ENCODE measurements at regions not wholly inside any gene's neighbourhood (a gene's known extent, or its start where the extent isn't known, plus 50 kb on each side); places are given as distances from the start of the nearest gene placed in this dataset.
A peak's percentile ranks its signal among the peaks of the same experiment; 100 is the strongest.

DNA sequence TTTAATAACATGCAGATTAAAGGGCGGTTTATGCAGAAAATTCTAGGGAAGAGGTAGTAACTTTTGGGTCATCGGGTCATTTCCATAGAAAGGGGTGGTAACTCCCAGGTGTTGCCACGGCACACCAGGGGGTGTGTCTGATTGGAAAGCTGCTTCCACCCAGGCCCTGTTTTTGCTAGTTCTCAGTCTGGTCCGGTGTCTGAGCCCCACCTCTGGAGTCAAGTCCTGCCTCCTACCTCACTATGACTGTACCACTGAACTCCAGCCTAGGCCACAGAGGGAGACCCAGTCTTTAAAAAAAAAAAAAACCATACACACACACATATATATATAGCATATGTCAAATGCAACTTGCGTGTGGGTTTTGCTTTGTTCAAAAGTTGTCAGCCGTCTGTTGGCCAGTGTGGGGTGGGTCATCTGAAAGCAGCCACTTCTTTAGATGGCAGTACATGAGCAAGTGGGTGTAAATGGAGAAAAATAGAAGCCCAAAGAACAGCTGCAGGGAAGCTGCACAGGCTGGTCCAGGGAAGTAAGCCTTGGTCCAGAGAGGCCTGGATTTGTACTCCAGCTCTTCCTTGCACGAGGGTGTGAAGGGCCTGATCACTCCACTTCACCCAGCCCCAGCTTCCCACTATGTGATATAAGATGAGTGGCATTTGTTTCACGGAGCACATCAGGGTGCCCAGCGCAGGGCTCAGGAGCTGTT, 110.7 kb upstream of the SPRY4 start:
- no peak for TF ChIP-seq TEAD4 (IDR thresholded peaks at IDR 0.05)
- TF ChIP-seq CEBPB (IDR thresholded peaks at IDR 0.05): peak; percentile 20; the same call in 1 of the 2 replicates

DNA sequence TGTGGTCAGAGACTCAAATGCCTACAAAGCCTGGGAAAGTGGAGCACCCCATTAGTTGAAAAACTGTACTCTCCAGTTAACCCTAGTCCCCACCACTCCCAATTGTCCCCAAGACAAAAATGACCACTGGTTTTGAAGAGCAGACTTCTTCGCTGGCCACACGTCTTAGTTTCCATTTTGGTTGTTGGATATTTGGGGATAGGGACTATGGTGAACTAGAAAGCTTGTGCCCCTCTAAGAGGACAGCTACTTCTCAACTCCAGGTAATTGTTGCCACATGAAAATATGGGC, 109.4 kb upstream of the SPRY4 start:
- no peak for TF ChIP-seq YY1 (IDR thresholded peaks at IDR 0.05; ENCODE audit: low read depth)
- TF ChIP-seq, protein P1, sequence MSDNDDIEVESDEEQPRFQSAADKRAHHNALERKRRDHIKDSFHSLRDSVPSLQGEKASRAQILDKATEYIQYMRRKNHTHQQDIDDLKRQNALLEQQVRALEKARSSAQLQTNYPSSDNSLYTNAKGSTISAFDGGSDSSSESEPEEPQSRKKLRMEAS (IDR thresholded peaks at IDR 0.05): no peak
- no peak for TF ChIP-seq FOXM1 (IDR thresholded peaks at IDR 0.05; ENCODE audit: borderline replicate concordance, low read depth)

GRCh38 chr5:142433526-142434321, 108.9 kb upstream of the SPRY4 start:
- peak; percentile 4; the same call in 1 of the 2 replicates for TF ChIP-seq RAD21 (IDR thresholded peaks at IDR 0.05; ENCODE audit: low read depth)
- no peak for TF ChIP-seq REST (IDR thresholded peaks at IDR 0.05; ENCODE audit: low read depth)
- TF ChIP-seq, protein P1 (IDR thresholded peaks at IDR 0.05): no peak
- TF ChIP-seq EP300 (IDR thresholded peaks at IDR 0.05; ENCODE audit: borderline replicate concordance): peak; percentile 88
- TF ChIP-seq FOXM1 (IDR thresholded peaks at IDR 0.05; ENCODE audit: borderline replicate concordance, low read depth): peak; percentile 86
- TF ChIP-seq TAF1 (IDR thresholded peaks at IDR 0.05; ENCODE audit: low read depth): no peak
- TF ChIP-seq EGR1 (IDR thresholded peaks at IDR 0.05): no peak
- no peak for TF ChIP-seq YY1 (IDR thresholded peaks at IDR 0.05; ENCODE audit: low read depth)
- TF ChIP-seq USF1 (IDR thresholded peaks at IDR 0.05): no peak
- TF ChIP-seq TCF12 (IDR thresholded peaks at IDR 0.05; ENCODE audit: low read depth): peak; percentile 88
- no peak for TF ChIP-seq CEBPB (IDR thresholded peaks at IDR 0.05)
- TF ChIP-seq CREB1 (IDR thresholded peaks at IDR 0.05; ENCODE audit: low read depth): no peak
- no peak for TF ChIP-seq ZBTB7A (IDR thresholded peaks at IDR 0.05; ENCODE audit: low read depth)
- TF ChIP-seq NFIC (IDR thresholded peaks at IDR 0.05): peak; percentile 72
- peak; percentile 54; the same call in 1 of the 2 replicates for TF ChIP-seq TEAD4 (IDR thresholded peaks at IDR 0.05)

GRCh38 chr5:142432961-142433360, 108.1 kb upstream of the SPRY4 start:
- TF ChIP-seq REST (IDR thresholded peaks at IDR 0.05; ENCODE audit: low read depth) (peak; percentile 54), CREB1 (IDR thresholded peaks at IDR 0.05; ENCODE audit: low read depth) (no peak)

GRCh38 chr5:142432369-142432863, 107.6 kb upstream of the SPRY4 start:
- peak; percentile 8; the same call in 1 of the 2 replicates for TF ChIP-seq RAD21 (IDR thresholded peaks at IDR 0.05; ENCODE audit: low read depth)
- TF ChIP-seq, protein P1 (IDR thresholded peaks at IDR 0.05): peak; percentile 60
- no peak for TF ChIP-seq USF1 (IDR thresholded peaks at IDR 0.05)
- TF ChIP-seq TEAD4 (IDR thresholded peaks at IDR 0.05): peak; percentile 78
- TF ChIP-seq TAF1 (IDR thresholded peaks at IDR 0.05; ENCODE audit: low read depth): no peak
- peak; percentile 96 for TF ChIP-seq NFIC (IDR thresholded peaks at IDR 0.05)
- TF ChIP-seq EGR1 (IDR thresholded peaks at IDR 0.05): peak; percentile 46
- no peak for TF ChIP-seq CEBPB (IDR thresholded peaks at IDR 0.05)
- TF ChIP-seq CREB1 (IDR thresholded peaks at IDR 0.05; ENCODE audit: low read depth): no peak
- TF ChIP-seq EP300 (IDR thresholded peaks at IDR 0.05; ENCODE audit: borderline replicate concordance): peak; percentile 96
- TF ChIP-seq YY1 (IDR thresholded peaks at IDR 0.05; ENCODE audit: low read depth): no peak
- peak; percentile 83 for TF ChIP-seq ZBTB7A (IDR thresholded peaks at IDR 0.05; ENCODE audit: low read depth)
- TF ChIP-seq FOXM1 (IDR thresholded peaks at IDR 0.05; ENCODE audit: borderline replicate concordance, low read depth): peak; percentile 85
- no peak for TF ChIP-seq REST (IDR thresholded peaks at IDR 0.05; ENCODE audit: low read depth)
- TF ChIP-seq TCF12 (IDR thresholded peaks at IDR 0.05; ENCODE audit: low read depth): peak; percentile 97
